ENCODE measurements at regions not wholly inside any gene's neighbourhood (a gene's known extent, or its start where the extent isn't known, plus 50 kb on each side); places are given as distances from the start of the nearest gene placed in this dataset.

DNA sequence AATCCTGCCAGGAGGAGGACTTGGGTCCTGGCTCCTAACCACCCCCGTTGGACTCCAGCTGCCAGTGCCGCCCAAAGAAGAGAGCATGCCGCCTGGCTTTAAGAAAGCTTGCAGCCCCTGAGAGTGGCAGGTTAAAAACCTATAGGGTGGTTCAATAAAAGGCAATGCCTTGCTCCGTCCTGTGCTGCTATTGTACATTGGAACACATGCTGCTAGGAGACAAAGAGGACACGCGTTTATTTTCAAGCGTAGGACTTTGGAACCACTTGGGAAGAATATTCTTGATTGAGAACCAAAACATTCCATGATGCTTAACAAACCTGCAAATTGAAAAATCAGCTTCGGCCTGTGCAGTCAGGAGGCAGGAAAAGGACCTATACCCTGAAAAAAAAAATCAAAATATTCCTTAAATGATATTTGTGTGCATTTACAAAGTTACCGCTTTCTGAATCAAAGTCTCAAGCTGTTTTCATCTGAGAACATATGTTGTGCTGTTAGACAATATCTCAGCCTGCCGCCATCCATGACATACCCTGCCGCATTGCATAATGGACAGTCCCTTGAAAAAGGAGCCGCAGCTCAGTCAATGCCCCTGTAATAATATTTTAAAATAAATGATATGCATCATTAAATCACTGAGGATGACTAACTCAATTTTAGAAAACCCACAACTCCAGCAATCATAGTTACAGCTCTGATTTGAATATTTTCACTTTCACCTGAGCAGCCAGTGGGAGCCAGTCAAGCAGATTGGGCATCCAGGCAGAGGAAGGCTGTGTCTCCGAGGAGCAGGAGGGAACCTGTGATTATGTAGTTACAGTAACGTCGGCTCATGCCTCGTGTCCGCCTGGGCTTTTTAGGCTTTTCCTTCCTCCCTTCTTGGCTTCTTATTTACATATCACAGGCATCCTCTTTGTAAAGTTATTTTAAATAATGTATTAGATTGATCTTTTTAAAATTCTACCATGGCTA, 805.6 kb upstream of the FANCL start:
- ATAC-seq (no peak), DNase-seq (no peak)
- Histone ChIP-seq H3K4me3 (no peak overlapping the region), H3K9me3 (no peaks in the 10 kb centered on the region), H3K4me1 (ENCODE audit: low read depth) (no peaks in the 10 kb centered on the region), H3K36me3 (ENCODE audit: low read depth) (no peaks in the 10 kb centered on the region)
- TF ChIP-seq, protein P1, sequence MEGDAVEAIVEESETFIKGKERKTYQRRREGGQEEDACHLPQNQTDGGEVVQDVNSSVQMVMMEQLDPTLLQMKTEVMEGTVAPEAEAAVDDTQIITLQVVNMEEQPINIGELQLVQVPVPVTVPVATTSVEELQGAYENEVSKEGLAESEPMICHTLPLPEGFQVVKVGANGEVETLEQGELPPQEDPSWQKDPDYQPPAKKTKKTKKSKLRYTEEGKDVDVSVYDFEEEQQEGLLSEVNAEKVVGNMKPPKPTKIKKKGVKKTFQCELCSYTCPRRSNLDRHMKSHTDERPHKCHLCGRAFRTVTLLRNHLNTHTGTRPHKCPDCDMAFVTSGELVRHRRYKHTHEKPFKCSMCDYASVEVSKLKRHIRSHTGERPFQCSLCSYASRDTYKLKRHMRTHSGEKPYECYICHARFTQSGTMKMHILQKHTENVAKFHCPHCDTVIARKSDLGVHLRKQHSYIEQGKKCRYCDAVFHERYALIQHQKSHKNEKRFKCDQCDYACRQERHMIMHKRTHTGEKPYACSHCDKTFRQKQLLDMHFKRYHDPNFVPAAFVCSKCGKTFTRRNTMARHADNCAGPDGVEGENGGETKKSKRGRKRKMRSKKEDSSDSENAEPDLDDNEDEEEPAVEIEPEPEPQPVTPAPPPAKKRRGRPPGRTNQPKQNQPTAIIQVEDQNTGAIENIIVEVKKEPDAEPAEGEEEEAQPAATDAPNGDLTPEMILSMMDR (IDR thresholded peaks at IDR 0.05), result no peak
- intact Hi-C loops (cut with DNase I, micrococcal nuclease), result no loop called here

DNA sequence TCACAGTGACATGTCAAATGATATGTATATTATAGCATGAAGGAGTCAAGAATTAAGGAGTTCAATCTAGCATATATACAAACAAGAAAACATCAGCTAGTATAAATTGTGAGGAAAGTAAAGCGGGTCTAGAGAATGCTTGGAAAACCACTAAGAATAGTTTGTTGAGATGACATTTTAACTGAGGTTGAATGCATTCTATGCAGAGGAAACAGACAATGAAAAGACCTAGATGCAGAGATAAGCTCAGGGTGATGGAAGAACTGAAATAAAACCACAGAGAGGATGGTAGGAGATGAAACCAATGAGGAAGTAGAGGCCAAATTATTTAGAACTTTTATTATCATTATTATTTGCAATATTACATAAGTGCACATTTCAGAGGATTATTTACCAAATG, 803.6 kb upstream of the FANCL start:
- intact Hi-C loops (cut with DNase I, micrococcal nuclease), result no loop called here
- no peak for ATAC-seq
- no peaks in the 10 kb centered on the region for H3K9me3 ChIP-seq
- H3K4me3 ChIP-seq, result no peak overlapping the region
- no peak for DNase-seq
- no peaks in the 10 kb centered on the region for H3K36me3 ChIP-seq (ENCODE audit: low read depth)
- H3K4me1 ChIP-seq (ENCODE audit: low read depth), result no peaks in the 10 kb centered on the region
- TF ChIP-seq, protein P1 (IDR thresholded peaks at IDR 0.05), result no peak

DNA sequence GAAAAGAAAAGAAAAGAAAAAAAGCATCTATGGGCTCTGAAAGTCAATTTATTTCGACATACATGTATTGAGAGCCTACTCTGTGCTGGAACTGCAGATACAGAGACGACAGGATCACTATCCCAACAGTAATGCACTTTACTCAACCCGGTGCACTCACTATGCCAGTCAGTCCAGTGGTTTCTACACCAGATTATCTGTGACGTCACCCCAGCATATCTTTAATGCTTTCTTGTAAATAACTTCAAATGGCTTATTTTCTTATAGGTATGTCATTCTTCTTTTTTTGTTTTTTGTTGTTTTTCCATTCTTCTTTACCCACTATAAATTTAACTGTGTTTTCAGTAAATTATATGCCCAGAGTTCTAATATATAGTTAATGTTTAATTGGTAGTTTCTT, 800.0 kb upstream of the FANCL start:
- TF ChIP-seq, protein P1 (IDR thresholded peaks at IDR 0.05), result no peak
- intact Hi-C loops (cut with DNase I, micrococcal nuclease), result no loop called here
- H3K4me1 ChIP-seq (ENCODE audit: low read depth), result no peaks in the 10 kb centered on the region
- H3K4me3 ChIP-seq, result no peak overlapping the region
- no peak for ATAC-seq
- H3K9me3 ChIP-seq, result no peaks in the 10 kb centered on the region
- no peak for DNase-seq
- no peaks in the 10 kb centered on the region for H3K36me3 ChIP-seq (ENCODE audit: low read depth)

DNA sequence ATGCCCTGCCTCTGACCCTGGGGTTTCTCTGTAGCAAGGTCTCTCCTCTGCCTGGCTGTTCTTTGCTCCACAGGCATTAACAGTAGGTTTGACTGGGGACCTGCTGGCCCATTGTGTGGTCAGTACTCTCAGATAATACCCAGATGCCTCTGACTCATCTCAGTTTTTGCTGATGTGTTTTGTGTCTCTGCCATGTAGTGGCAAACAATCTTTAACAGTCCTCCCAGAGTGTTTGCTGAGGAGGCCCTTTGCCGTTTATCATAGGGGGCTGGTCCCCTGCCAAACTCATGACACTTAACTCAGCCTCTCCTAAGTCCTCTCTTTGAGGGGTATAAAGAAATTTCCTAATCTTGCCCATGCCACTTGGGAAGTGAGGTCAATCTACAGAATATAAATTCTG, 793.7 kb upstream of the FANCL start:
- H3K4me1 ChIP-seq (ENCODE audit: low read depth), result no peaks in the 10 kb centered on the region
- TF ChIP-seq, protein P1 (IDR thresholded peaks at IDR 0.05), result no peak
- ATAC-seq (no peak), DNase-seq (no peak)
- intact Hi-C loops (cut with DNase I, micrococcal nuclease), result no loop called here
- H3K36me3 ChIP-seq (ENCODE audit: low read depth), result no peaks in the 10 kb centered on the region
- no peak overlapping the region for H3K4me3 ChIP-seq
- H3K9me3 ChIP-seq, result no peaks in the 10 kb centered on the region

DNA sequence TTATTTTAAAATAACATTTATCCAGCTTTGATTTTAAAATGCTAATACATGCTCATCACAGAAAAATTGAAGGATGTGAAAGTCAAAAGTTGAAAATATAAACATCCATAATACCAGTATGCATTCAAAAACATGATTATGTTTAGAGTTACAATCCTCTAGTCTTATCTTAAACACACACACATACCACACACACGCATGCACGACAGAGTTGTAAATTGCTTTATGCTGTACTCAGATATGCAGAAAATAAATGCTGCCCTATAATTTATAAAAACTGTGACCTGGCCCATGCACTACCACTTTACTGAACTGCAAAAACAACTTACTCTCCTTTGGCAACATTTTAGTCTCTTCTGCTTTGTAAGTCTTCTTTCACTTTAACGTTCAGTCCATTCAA, 793.0 kb upstream of the FANCL start:
- Histone ChIP-seq H3K4me3 (no peak overlapping the region), H3K9me3 (no peaks in the 10 kb centered on the region), H3K4me1 (ENCODE audit: low read depth) (no peaks in the 10 kb centered on the region), H3K36me3 (ENCODE audit: low read depth) (no peaks in the 10 kb centered on the region)
- ATAC-seq (no peak), DNase-seq (no peak)
- TF ChIP-seq, protein P1 (IDR thresholded peaks at IDR 0.05), result no peak
- intact Hi-C loops (cut with DNase I, micrococcal nuclease), result no loop called here
